NCI-H446 treated with DMSO at 0.1 percent for 48 hours (cell line): ENCODE measurements at regions not wholly inside any gene's neighbourhood (a gene's known extent, or its start where the extent isn't known, plus 50 kb on each side); places are given as distances from the start of the nearest gene placed in this dataset.

Experiments
- DNase-seq: peaks from one replicate; lab custom pipeline; 2025; lab: John Stamatoyannopoulos, UW

DNA sequence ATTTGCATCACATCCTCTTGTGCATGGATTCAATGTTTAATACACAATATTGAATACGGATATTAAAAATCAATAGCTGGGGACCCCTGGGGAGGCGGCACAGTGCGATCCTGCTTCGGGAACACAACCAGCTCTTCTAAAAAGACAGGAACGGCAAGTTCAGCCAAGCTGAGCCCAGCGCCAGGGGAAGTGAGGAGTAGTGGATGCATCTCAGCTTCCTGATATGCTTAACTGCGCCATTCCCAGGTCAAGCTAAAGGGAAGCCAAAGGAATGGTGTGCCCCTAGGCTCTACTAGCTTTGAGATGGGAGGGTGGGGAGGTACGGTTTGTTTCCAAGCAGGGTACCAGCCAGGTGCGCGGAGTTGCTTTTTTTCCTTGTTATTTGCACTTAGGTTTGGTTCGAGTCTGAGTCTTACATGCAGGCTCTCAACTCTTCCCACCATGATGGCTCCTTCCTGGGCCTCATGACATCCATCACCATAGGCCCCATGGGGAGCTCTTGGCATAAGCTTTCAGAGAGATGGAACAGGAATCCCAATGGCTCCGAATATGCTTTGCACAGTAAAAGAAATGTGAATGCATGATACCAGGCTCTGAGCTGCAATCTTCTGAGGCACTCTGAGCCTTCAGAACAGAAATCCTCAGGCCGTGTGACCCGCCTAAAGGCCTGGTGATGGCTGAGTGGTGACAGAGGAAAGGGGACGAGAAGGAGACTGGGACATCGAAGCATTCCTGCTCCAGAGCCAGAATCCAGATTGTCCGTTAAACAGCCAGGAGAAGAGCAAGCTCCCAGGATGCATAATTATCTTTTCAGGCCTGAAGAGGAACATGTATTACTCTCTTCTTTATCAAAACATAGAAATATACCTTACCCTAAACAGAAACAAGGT is 51.8 kb upstream of the BCOR start:
- DNase-seq: no peak

GRCh38 chrX:40148385-40149285 is 50.9 kb upstream of the BCOR start:
- DNase-seq: no peak

GRCh38 chrX:40147971-40148370 is 50.2 kb upstream of the BCOR start:
- DNase-seq: no peak
